ENCODE measurements at regions not wholly inside any gene's neighbourhood (a gene's known extent, or its start where the extent isn't known, plus 50 kb on each side); places are given as distances from the start of the nearest gene placed in this dataset.

- Histone ChIP-seq H4K20me1 (replicated peaks; ENCODE audit: insufficient read depth) (no peaks in the 10 kb centered on the region), H3K4me2 (no peak overlapping the region), H3K79me2 (replicated peaks; ENCODE audit: insufficient read depth) (no peaks in the 10 kb centered on the region), H3K4me3 (no peak overlapping the region), H2AFZ (no peak overlapping the region), H3K4me1 (ENCODE audit: insufficient read depth) (no peaks in the 10 kb centered on the region), H3K27ac (ENCODE audit: low read depth) (no peak overlapping the region), H3F3A (replicated peaks; ENCODE audit: low read depth) (no peaks in the 10 kb centered on the region), H3K9me2 (ENCODE audit: insufficient read depth) (no peaks in the 10 kb centered on the region), H3K36me3 (ENCODE audit: insufficient read depth) (no peaks in the 10 kb centered on the region), H3K27me3 (ENCODE audit: insufficient read depth) (no peaks in the 10 kb centered on the region)
- Mint-ChIP-seq H3K4me3 (no peak overlapping the region), H3K36me3 (ENCODE audit: low read depth) (peaks cover 6% of the 10 kb centered on the region; the same call in 1 of the 3 replicates), H3K9me3 (peaks cover 49% of the 10 kb centered on the region), H3K27ac (no peak overlapping the region), H3K27me3 (ENCODE audit: insufficient read depth, low read depth, poor library complexity) (peaks cover 3% of the 10 kb centered on the region), H3K4me1 (no peaks in the 10 kb centered on the region)
- DNase-seq (ENCODE audit: low spot score), result no peak
- ATAC-seq, result no peak
- no peak for TF ChIP-seq POLR2AphosphoS5 (IDR thresholded peaks at IDR 0.05; ENCODE audit: low read depth)
- no peak for TF ChIP-seq CREB1 (CRISPR knock-in tag; IDR thresholded peaks at IDR 0.05; ENCODE audit: low read depth)
Observed at GRCh38 chr14:81668626-81669274, 135.1 kb upstream of the SEL1L start.

- no peak overlapping the region for H3K4me2 ChIP-seq
- Mint-ChIP-seq H3K27me3 (ENCODE audit: insufficient read depth, low read depth, poor library complexity) (peaks cover 3% of the 10 kb centered on the region), H3K4me1 (no peaks in the 10 kb centered on the region), H3K9me3 (peaks cover 48% of the 10 kb centered on the region), H3K36me3 (ENCODE audit: low read depth) (peaks cover 6% of the 10 kb centered on the region; the same call in 1 of the 3 replicates), H3K27ac (no peak overlapping the region), H3K4me3 (no peak overlapping the region)
- H3K4me3 ChIP-seq, result no peak overlapping the region
- no peaks in the 10 kb centered on the region for H3F3A ChIP-seq (replicated peaks; ENCODE audit: low read depth)
- no peaks in the 10 kb centered on the region for H3K79me2 ChIP-seq (replicated peaks; ENCODE audit: insufficient read depth)
- H3K27ac ChIP-seq (ENCODE audit: low read depth), result no peak overlapping the region
- H3K4me1 ChIP-seq (ENCODE audit: insufficient read depth), result no peaks in the 10 kb centered on the region
- H3K36me3 ChIP-seq (ENCODE audit: insufficient read depth), result no peaks in the 10 kb centered on the region
- H3K9me2 ChIP-seq (ENCODE audit: insufficient read depth), result no peaks in the 10 kb centered on the region
- H4K20me1 ChIP-seq (replicated peaks; ENCODE audit: insufficient read depth), result no peaks in the 10 kb centered on the region
- no peak overlapping the region for H2AFZ ChIP-seq
- DNase-seq (ENCODE audit: low spot score), result no peak
- no peak for ATAC-seq
- peaks cover 3% of the 10 kb centered on the region for H3K27me3 ChIP-seq (ENCODE audit: insufficient read depth)
- TF ChIP-seq STAT1 (IDR thresholded peaks at IDR 0.05; ENCODE audit: unreplicated experiment) (no peak), REST (IDR thresholded peaks at IDR 0.05; ENCODE audit: unreplicated experiment) (no peak), EZH2phosphoT487 (IDR thresholded peaks at IDR 0.05; ENCODE audit: unreplicated experiment) (no peak), NANOG (IDR thresholded peaks at IDR 0.05; ENCODE audit: borderline replicate concordance) (no peak), POLR2AphosphoS5 (IDR thresholded peaks at IDR 0.05; ENCODE audit: low read depth) (no peak), CREB1 (CRISPR knock-in tag; IDR thresholded peaks at IDR 0.05; ENCODE audit: low read depth) (no peak), EZH2 (IDR thresholded peaks at IDR 0.05; ENCODE audit: low read depth, unreplicated experiment) (no peak), ZNF331 (CRISPR knock-in tag; IDR thresholded peaks at IDR 0.05; ENCODE audit: low read depth) (no peak), CTCF (conservative IDR thresholded peaks at IDR 0.05; ENCODE audit: low read depth in 2 of 2) (no peak), ETS1 (IDR thresholded peaks at IDR 0.05) (no peak)
Observed at GRCh38 chr14:81669308-81669707, 135.7 kb upstream of the SEL1L start.

Measured in GM23338 (cell line).